Karpas-422 (cell line): ENCODE measurements at regions not wholly inside any gene's neighbourhood (a gene's known extent, or its start where the extent isn't known, plus 50 kb on each side); places are given as distances from the start of the nearest gene placed in this dataset.
"Not testable (repeated sequence)": the region's sequence is repeated elsewhere in the genome, so short reads cannot be mapped to it uniquely, and the experiment has no call there.

ENCODE experiments used
- DNase-seq: peaks from one replicate; pipeline ENCODE4 v3.0.0-alpha.2; 2015
- H2AFZ ChIP-seq: fragments of 200-600 bp; sonication (generic); 2 replicates; pipeline ENCODE4 v1.6.1; 2014; ENCODE audit warnings: antibody characterized with exemption, low read length, mixed read lengths
- H3K27ac ChIP-seq: fragments of 200-600 bp; sonication (generic); 2 replicates; pipeline ENCODE4 v1.5.1; 2014; ENCODE audit warnings: mild to moderate bottlenecking, low read length, moderate library complexity
- H3K27me3 ChIP-seq: fragments of 200-600 bp; sonication (generic); 2 replicates; pipeline ENCODE4 v1.6.1; 2014; ENCODE audit warnings: low read length, mixed read lengths
- H3K36me3 ChIP-seq: fragments of 200-600 bp; sonication (generic); 2 replicates; pipeline ENCODE4 v1.6.1; 2014; ENCODE audit warnings: low read length, mixed read lengths; ENCODE audit not compliant: insufficient read depth
- H3K4me1 ChIP-seq: fragments of 200-600 bp; sonication (generic); 2 replicates; pipeline ENCODE4 v1.6.1; 2014; ENCODE audit warnings: mild to moderate bottlenecking, low read length, mixed read lengths
- H3K4me2 ChIP-seq: fragments of 200-600 bp; sonication (generic); 2 replicates; pipeline ENCODE4 v1.6.1; 2014; ENCODE audit warnings: low read length, low read depth, mild to moderate bottlenecking; ENCODE audit not compliant: poor library complexity, severe bottlenecking
- H3K4me3 ChIP-seq: fragments of 200-600 bp; sonication (generic); 2 replicates; pipeline ENCODE4 v1.5.1; 2014; ENCODE audit warnings: mild to moderate bottlenecking, antibody characterized with exemption, low read length, mixed read lengths
- H3K79me2 ChIP-seq: fragments of 200-600 bp; sonication (generic); 2 replicates; pipeline ENCODE4 v1.6.1; 2014; ENCODE audit warnings: mild to moderate bottlenecking, low read length, mixed read lengths
- H3K9ac ChIP-seq: fragments of 200-600 bp; sonication (generic); 2 replicates; pipeline ENCODE4 v1.6.0; 2014; ENCODE audit warnings: low read length
- H3K9me2 ChIP-seq: fragments of 200-600 bp; sonication (generic), shearing (Covaris generic); replicated peaks from 2 replicates; pipeline ENCODE4 v1.6.0; 2014; ENCODE audit warnings: mild to moderate bottlenecking, low read length, moderate library complexity; ENCODE audit not compliant: insufficient read depth
- H3K9me3 ChIP-seq: fragments of 300-700, 200-600 bp; sonication (generic); 2 replicates; pipeline ENCODE4 v1.6.1; 2014; ENCODE audit warnings: low read length, mixed read lengths
- H4K20me1 ChIP-seq: fragments of 200-600 bp; sonication (generic); 2 replicates; pipeline ENCODE4 v1.6.1; 2014; ENCODE audit warnings: mild to moderate bottlenecking, antibody characterized with exemption, low read length, low read depth; ENCODE audit not compliant: insufficient read depth

- Histone ChIP-seq H3K27me3 (no peaks in the 10 kb centered on the region), H3K9me3 (no peaks in the 10 kb centered on the region), H2AFZ (no peak overlapping the region), H3K9ac (no peak overlapping the region), H3K36me3 (no peaks in the 10 kb centered on the region), H4K20me1 (no peaks in the 10 kb centered on the region), H3K4me1 (no peaks in the 10 kb centered on the region), H3K4me3 (no peak overlapping the region), H3K27ac (no peak overlapping the region), H3K79me2 (no peaks in the 10 kb centered on the region), H3K9me2 (no peaks in the 10 kb centered on the region), H3K4me2 (no peak overlapping the region)
- no peak for DNase-seq
Observed at GRCh38 chr6:146985966-146986365, 218.3 kb upstream of the STXBP5 start.

DNA sequence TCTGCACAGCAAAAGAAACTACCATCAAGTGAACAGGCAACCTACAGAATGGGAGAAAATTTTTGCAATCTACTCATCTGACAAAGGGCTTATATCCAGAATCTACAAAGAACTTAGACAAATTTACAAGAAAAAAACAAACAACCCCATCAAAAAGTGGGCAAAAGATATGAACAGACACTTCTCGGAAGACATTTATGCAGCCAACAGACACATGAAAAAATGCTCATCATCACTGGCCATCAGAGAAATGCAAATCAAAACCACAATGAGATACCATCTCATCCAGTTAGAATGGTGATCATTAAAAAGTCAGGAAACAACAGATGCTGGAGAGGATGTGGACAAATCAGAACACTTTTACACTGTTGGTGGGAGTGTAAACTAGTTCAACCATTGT is 216.3 kb upstream of the STXBP5 start:
- not testable (repeated sequence) for DNase-seq, H3K9me3 ChIP-seq, H3K27me3 ChIP-seq, H3K4me3 ChIP-seq, H3K36me3 ChIP-seq, H3K79me2 ChIP-seq, H3K9ac ChIP-seq, H3K4me2 ChIP-seq, H2AFZ ChIP-seq, H3K27ac ChIP-seq, H3K4me1 ChIP-seq, H4K20me1 ChIP-seq, H3K9me2 ChIP-seq

DNA sequence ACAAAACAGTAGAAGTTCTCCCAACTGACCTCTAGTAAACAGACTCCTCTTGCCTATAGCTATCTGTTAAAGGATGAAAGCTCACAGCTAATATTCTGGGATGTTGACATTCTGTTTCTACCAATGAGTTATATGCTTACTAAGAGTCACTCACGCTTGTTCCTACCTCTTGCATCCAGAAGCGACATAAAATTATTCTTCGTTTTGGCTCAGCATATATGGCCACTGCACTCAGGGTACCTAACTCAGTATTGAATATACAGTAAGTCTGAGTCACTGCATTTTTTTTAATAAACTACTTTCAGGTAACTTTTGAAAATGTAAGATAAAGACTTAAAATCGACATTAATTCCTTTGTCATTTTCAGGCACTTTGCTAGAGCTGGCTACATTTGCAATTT is 214.4 kb upstream of the STXBP5 start:
- Histone ChIP-seq H3K4me3 (no peak overlapping the region), H3K27me3 (no peaks in the 10 kb centered on the region), H3K36me3 (no peaks in the 10 kb centered on the region), H3K4me1 (no peaks in the 10 kb centered on the region), H3K9me3 (no peaks in the 10 kb centered on the region), H3K79me2 (no peaks in the 10 kb centered on the region), H3K27ac (no peak overlapping the region), H3K9ac (no peak overlapping the region), H2AFZ (no peak overlapping the region), H3K9me2 (no peaks in the 10 kb centered on the region), H3K4me2 (no peak overlapping the region), H4K20me1 (no peaks in the 10 kb centered on the region)
- no peak for DNase-seq

DNA sequence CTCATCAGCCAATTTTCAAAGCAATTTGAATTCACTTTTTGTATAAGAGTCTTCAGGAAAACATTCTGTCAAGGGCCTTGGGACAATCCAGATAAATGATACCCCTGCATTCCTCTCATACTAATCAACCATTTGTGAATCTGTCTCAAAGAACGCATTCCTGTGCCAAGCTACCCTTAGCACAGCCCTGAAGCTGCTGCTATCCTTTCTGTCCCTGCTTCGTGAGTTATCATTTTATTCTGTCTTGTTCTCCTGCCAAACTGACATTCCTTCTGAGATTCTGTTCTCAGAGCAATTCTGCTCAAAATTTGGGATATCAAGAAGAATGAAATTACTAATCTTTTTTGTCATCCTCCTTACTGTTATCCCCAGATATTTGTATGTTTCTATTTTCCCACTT is 213.9 kb upstream of the STXBP5 start:
- H3K9ac ChIP-seq = no peak overlapping the region
- H3K4me3 ChIP-seq = no peak overlapping the region
- H3K36me3 ChIP-seq = no peaks in the 10 kb centered on the region
- no peaks in the 10 kb centered on the region for H3K9me2 ChIP-seq
- no peak overlapping the region for H3K4me2 ChIP-seq
- no peaks in the 10 kb centered on the region for H3K79me2 ChIP-seq
- H3K4me1 ChIP-seq = no peaks in the 10 kb centered on the region
- H3K9me3 ChIP-seq = no peaks in the 10 kb centered on the region
- no peaks in the 10 kb centered on the region for H4K20me1 ChIP-seq
- no peak for DNase-seq
- no peak overlapping the region for H2AFZ ChIP-seq
- no peak overlapping the region for H3K27ac ChIP-seq
- no peaks in the 10 kb centered on the region for H3K27me3 ChIP-seq

DNA sequence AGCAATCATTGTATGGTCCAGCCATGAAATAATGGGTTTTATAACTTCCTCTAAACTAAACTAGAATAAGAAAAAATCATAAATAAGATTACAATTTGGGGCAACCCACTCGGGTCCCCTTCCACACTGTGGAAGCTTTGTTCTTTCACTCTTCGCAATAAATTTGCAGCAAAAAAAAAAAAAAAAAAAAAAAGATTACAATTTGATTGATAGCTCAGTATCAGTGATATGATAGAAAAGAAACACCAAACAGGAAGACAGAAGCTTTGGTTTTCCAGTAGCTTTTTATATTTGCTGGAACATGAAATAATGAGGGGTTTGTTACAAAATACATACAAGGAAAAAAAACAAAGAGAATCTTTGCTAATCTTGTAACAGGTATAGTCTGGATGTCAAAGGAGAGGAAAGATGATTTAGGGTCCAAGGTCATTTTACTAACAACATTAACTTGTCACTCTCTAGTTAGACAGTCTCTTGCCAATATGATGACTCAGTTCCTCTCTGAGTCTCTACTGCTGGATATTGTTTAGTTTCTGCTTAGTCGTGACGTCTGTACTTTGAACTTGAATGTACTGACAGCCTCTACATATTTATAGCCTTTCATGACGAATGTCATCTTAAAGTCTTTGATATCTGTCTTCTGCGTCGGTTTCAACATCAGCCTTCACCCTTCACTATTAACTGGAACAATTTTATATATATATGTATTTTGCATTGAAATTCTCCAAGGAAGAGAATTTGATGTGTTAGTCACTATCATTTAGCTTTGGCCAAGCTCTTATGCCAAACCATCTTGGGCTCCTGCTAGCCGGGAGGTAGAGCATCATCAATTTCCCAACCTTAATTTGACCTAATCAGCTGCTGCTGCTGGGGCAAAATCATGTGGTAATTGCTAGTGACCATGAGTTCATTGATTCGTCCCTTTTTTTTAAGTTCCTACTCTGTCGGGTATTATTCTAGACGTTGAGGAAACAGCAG is 213.1 kb upstream of the STXBP5 start:
- H3K4me3 ChIP-seq = no peak overlapping the region
- DNase-seq = no peak
- no peaks in the 10 kb centered on the region for H3K4me1 ChIP-seq
- H3K27ac ChIP-seq = no peak overlapping the region
- H3K9ac ChIP-seq = no peak overlapping the region
- H3K9me3 ChIP-seq = no peaks in the 10 kb centered on the region
- H3K4me2 ChIP-seq = no peak overlapping the region
- no peaks in the 10 kb centered on the region for H3K79me2 ChIP-seq
- H4K20me1 ChIP-seq = no peaks in the 10 kb centered on the region
- H3K27me3 ChIP-seq = no peaks in the 10 kb centered on the region
- no peaks in the 10 kb centered on the region for H3K36me3 ChIP-seq
- no peak overlapping the region for H2AFZ ChIP-seq
- no peaks in the 10 kb centered on the region for H3K9me2 ChIP-seq

DNA sequence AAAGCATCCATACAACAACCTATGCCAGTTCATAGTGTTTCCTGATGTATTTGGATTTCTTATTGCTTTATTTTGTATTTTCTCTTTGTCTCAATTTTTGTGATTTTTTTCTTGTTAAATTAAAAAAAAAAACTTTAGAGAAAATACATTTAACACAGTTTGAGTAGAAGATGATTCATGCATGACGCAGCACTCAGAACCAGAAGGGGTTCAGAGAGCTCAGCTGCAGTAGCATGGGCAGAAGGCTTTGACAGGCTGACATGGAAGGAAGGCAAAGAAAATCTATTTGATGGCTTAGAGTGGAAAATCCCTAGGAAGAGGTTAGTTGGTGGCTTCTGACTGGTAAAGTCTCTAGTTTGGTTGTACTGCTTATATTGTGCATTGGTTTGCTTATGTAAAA is 207.2 kb upstream of the STXBP5 start:
- no peak for DNase-seq
- Histone ChIP-seq H3K27ac (no peak overlapping the region), H2AFZ (no peak overlapping the region), H3K9ac (no peak overlapping the region), H3K36me3 (no peaks in the 10 kb centered on the region), H3K27me3 (no peaks in the 10 kb centered on the region), H3K9me2 (no peaks in the 10 kb centered on the region), H3K4me2 (no peak overlapping the region), H3K4me3 (no peak overlapping the region), H3K9me3 (no peaks in the 10 kb centered on the region), H4K20me1 (no peaks in the 10 kb centered on the region), H3K4me1 (no peaks in the 10 kb centered on the region), H3K79me2 (no peaks in the 10 kb centered on the region)

DNA sequence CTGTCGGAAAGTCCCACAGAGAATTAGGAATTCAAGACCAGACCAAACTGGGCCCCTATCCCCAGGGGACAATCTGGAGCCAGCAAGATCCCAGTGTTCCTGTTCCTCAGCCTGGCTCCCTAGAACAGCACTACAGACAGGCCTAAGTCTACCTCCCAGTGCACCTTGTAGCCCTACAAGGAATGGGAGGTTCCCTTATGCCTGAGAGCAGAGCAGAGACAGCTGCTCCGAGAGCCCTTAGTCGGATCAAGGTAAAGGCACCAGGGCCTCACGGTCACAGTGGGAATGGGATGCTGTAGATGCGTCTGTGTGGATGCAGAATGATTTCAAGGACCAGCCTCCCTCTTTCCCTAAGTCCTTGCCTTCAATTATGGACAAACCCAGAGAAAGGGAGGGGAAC is 204.5 kb upstream of the STXBP5 start:
- H2AFZ ChIP-seq = no peak overlapping the region

DNA sequence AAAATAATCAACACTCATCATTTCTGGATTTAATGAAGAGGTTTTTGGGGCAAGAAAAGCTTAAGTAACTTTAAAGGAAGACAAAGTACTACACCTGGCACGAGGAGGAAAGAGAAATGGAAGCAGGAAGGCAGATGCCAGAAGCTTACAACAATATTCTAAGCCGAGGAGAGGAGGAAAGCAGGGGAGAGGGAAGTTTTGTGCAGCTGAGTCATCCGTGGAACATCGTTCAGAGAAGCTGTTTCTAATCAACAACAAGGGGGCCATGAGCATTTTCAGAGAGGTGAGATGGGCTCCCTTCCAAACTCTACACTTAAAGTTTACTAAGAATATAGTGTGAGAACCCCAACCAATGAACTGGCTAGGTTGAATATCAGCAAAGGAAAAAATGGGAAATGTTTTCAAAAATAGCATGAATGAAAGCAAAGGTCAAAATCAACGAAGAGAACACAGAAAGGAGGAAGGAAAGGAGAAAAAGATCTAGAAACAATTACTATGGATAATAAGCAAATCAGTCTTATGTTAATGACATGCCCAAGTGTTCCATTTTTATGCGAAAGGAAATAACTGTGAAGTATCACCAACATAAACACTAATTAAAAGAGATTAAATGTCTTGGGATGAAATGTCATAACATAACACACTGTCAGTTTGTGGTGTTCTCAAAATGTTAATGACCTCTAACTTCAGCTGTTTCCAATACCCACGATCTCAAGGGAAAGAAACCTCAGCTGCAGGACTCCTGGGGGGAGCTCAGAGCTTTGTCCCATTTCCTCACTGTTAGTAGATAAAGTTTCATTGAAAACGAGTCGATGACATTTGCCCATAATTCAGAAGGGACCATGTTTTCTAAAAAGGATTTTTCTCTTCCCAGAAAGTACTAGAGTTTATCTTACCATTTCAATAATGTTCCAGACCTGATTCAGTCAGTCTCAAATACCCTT is 203.4 kb upstream of the STXBP5 start:
- DNase-seq = no peak
- Histone ChIP-seq H3K9me3 (no peaks in the 10 kb centered on the region), H3K36me3 (no peaks in the 10 kb centered on the region), H3K27ac (no peak overlapping the region), H3K79me2 (no peaks in the 10 kb centered on the region), H3K4me2 (no peak overlapping the region), H3K9me2 (no peaks in the 10 kb centered on the region), H2AFZ (no peak overlapping the region), H3K9ac (no peak overlapping the region), H3K4me3 (no peak overlapping the region), H3K4me1 (no peaks in the 10 kb centered on the region), H3K27me3 (no peaks in the 10 kb centered on the region), H4K20me1 (no peaks in the 10 kb centered on the region)

More for the DNA sequence above, 204.5 kb upstream of the STXBP5 start:
- Histone ChIP-seq H3K36me3 (no peaks in the 10 kb centered on the region), H3K9me3 (no peaks in the 10 kb centered on the region), H3K27ac (no peak overlapping the region), H3K4me2 (no peak overlapping the region), H3K79me2 (no peaks in the 10 kb centered on the region), H3K9me2 (no peaks in the 10 kb centered on the region), H3K27me3 (no peaks in the 10 kb centered on the region), H3K9ac (no peak overlapping the region), H3K4me1 (no peaks in the 10 kb centered on the region), H4K20me1 (no peaks in the 10 kb centered on the region), H3K4me3 (no peak overlapping the region)
- DNase-seq = no peak
